ENCODE measurements at regions not wholly inside any gene's neighbourhood (a gene's known extent, or its start where the extent isn't known, plus 50 kb on each side); places are given as distances from the start of the nearest gene placed in this dataset.

GRCh38 chr1:235925016-235925415 lies 58.3 kb upstream of the LYST start:
- no peak for DNase-seq (ENCODE audit: low read depth in 2 of 2)

- DNase-seq (ENCODE audit: low read depth in 2 of 2) = no peak
Measured at GRCh38 chr1:235923466-235924021, 56.8 kb upstream of the LYST start.

- no peak for DNase-seq (ENCODE audit: low read depth in 2 of 2)
Measured at GRCh38 chr1:235920596-235921375, 54.1 kb upstream of the LYST start.

GRCh38 chr1:235919833-235920441 lies 53.2 kb upstream of the LYST start:
- no peak for DNase-seq (ENCODE audit: low read depth in 2 of 2)

- DNase-seq (ENCODE audit: low read depth in 2 of 2) = no peak
Measured at GRCh38 chr1:235919127-235919832, 52.6 kb upstream of the LYST start.

- DNase-seq (ENCODE audit: low read depth in 2 of 2) = no peak
Measured at GRCh38 chr1:235918465-235918864, 51.8 kb upstream of the LYST start.

- DNase-seq (ENCODE audit: low read depth in 2 of 2) = no peak
Measured at GRCh38 chr1:235918032-235918431, 51.3 kb upstream of the LYST start.

- peak; percentile 14 to 28 for DNase-seq (ENCODE audit: low read depth in 2 of 2)
Measured at GRCh38 chr1:235917267-235917811, 50.6 kb upstream of the LYST start.
